Hindlimb muscle (tissue), 1 donor: ENCODE measurements at regions not wholly inside any gene's neighbourhood (a gene's known extent, or its start where the extent isn't known, plus 50 kb on each side); places are given as distances from the start of the nearest gene placed in this dataset.
A peak's percentile ranks its signal among the peaks of the same experiment; 100 is the strongest.

Source experiments
- DNase-seq: peaks from one replicate; pipeline ENCODE4 v3.0.0-alpha.2; 2013

DNA sequence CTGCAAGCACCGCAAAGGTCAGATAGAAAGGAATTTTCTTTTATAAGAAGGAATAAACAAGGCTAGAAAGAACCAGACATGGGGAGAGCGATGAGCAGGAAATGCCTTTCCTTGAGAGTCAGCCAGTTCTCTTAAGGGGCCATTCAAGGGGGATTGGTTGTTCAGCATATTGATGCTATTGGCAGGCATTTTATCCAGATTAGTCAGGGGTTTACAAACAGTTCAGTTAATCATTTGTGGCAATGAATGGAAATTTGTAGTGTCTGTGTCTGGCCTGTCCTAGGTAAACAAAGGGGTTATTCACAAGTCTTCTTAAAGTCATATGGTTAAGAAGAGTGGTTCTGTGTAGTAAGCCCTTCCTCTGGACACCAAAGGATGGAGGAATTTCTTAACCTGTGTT, 184.7 kb upstream of the FRMPD4 start:
- DNase-seq = peak; percentile 22

GRCh38 chrX:11954176-11954575, 184.1 kb upstream of the FRMPD4 start:
- DNase-seq = no peak

DNA sequence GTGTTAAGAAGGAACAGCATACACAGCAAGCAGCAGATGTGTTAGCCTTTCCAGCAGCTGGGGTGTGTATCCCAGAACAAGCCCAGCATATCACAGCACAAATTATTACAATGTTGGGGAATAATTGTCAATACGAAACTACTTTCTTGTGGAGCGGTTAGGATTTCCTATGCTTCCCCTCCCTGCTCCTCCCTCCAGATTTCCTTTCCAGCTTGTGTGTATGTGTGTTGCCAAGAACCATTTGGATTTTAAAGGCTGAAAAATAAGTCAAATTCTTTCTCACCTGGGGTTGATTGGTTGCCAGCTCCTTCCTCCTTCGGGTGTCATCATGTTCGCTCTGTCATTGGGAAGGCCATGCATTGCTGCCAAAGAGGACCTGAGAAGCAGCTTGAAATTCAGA, 178.2 kb upstream of the FRMPD4 start:
- no peak for DNase-seq

DNA sequence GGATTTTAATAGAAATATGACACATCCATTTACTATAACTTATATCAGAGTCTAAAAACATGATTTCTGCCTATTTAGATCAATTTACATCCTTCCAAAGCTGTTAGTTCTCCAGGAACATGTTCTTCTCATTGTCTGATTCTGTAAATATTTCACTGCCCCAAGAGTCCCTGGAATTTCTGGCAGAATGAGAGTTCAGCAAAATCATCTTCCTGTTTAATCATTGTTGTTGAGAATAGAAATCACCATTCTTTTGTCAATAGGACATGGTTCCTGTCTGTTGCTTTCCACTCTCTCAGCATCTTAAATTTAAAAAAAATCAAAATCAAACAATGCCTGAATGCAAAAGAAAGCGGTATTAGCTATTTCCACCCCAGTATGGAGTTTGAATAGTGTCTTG, 172.8 kb upstream of the FRMPD4 start:
- no peak for DNase-seq

GRCh38 chrX:11967986-11968869, 170.0 kb upstream of the FRMPD4 start:
- no peak for DNase-seq

DNA sequence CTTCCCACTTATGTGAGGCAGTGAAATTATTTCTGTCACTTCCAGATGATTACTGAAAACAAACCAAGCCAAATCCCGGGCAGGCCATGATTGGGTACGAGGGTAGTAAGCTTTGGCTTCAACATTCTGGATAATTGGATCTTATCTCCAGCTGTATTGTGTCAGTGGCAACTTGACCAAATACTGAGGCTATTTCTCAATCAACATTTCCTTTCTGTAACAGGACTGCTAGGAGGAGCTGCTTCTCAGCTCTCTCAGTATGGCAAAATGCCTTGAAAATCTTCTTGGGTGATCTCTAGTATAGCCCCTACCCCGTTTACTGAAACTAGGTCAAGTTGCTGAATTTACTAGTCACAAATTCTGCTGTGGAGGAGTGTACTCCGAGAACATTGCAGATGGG, 169.3 kb upstream of the FRMPD4 start:
- DNase-seq = no peak

GRCh38 chrX:11970578-11971359, 167.5 kb upstream of the FRMPD4 start:
- no peak for DNase-seq

GRCh38 chrX:11976663-11977062, 161.6 kb upstream of the FRMPD4 start:
- no peak for DNase-seq

GRCh38 chrX:11992271-11992670, 146.0 kb upstream of the FRMPD4 start:
- DNase-seq = no peak

GRCh38 chrX:11995146-11995545, 143.1 kb upstream of the FRMPD4 start:
- no peak for DNase-seq

DNA sequence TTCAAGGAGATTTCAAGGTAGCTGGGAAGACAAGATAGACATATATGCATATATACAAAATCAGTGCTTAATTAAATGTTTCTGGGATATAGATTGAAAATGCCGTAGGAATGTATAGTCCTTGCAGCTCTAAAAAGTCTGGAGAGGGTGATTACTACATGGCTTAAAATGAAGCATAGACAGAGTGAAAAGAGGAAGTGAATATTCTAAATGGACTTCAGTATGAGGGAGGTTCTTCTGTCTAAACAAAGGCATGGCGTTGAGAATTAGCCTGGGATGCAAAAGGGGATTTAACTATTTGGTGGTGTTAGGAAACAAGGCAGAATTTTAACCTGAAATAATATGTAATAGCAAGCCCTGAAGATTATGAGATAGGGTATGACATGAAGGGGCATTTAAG, 141.5 kb upstream of the FRMPD4 start:
- DNase-seq = no peak

DNA sequence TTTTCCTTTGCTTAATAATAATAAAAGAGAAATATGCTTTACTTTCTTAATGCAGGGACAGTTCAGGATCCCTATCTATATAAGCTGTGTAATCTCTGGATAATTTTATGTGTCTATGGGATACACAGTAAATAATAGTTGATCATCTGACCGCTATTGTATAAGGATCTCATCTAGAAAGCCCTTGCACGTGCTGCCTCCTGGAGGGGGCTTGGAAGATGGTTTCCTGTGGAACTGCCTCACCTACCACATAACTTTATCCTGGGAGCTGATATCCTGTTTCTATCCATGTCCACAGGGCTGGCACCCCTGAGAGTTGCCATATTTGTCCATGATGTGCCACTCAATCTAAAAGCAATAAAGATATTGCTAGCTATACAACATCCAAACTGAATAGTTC, 139.3 kb upstream of the FRMPD4 start:
- no peak for DNase-seq

DNA sequence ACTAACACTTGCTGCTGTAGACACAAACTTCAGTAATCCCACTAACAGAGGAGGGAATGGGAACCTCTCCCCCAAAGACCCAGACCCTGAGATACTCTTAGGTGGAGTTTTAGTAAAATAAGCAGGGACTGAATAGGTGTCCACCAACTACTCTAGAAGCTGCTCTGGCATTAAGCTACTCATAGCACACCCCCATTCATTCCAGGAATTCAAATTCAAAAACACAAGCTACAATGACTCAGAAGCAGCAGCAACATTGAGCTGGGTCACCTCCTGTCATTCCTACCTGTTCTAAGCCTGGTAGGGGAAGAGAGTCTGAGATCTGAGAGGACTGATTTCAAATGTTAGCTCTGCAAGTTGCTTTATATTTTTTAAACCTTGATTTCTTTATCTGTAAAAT, 135.4 kb upstream of the FRMPD4 start:
- DNase-seq = no peak

GRCh38 chrX:12007881-12008280, 130.4 kb upstream of the FRMPD4 start:
- no peak for DNase-seq

GRCh38 chrX:12010436-12010835, 127.8 kb upstream of the FRMPD4 start:
- no peak for DNase-seq

DNA sequence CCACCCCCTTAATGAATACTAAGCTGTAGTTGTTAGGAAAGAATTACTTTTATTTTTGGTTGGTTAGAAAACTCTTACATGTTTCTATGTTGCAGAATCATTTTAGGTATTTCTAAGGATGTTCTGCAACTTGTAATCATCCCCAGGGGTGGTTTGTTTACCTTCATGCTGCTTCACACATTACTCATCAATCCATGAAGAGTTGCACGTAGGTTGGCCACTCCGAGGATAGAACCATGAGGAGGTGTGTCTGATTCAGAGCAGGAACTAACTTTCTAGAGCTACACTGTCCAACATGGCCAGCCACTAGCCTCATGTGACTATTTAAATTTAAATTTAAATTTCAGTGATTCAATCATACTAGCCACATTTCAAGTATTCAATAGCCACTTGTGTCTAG, 127.2 kb upstream of the FRMPD4 start:
- DNase-seq = no peak

GRCh38 chrX:12013211-12013618, 125.1 kb upstream of the FRMPD4 start:
- no peak for DNase-seq

- DNase-seq = no peak
These were observed 116.6 kb upstream of the FRMPD4 start for GRCh38 chrX:12021698-12022097.

- DNase-seq = no peak
These were observed 111.8 kb upstream of the FRMPD4 start for GRCh38 chrX:12026481-12026880.

GRCh38 chrX:12032082-12032481, 106.2 kb upstream of the FRMPD4 start:
- DNase-seq = no peak

DNA sequence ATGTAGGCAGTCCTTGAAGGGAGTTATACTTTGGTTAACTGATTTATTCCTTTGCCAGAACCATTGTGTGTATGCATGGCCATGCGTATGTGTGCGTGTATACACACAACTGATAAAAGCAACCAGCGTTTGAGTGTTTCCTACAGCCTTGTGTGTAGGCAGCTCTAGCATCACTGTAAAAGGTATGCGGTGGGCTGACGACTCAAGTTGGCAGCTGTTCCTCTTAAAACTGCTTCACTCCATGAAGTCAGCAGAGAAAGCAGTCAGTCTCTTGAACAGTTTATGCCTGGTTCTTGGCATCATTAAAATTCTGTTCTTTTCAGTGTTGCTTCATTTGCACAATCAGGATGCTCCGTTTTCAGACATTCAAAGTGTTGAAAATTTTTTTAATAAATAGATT, 103.5 kb upstream of the FRMPD4 start:
- no peak for DNase-seq

GRCh38 chrX:12042615-12043014, 95.7 kb upstream of the FRMPD4 start:
- DNase-seq = no peak

GRCh38 chrX:12052109-12052508, 86.2 kb upstream of the FRMPD4 start:
- DNase-seq = no peak

DNA sequence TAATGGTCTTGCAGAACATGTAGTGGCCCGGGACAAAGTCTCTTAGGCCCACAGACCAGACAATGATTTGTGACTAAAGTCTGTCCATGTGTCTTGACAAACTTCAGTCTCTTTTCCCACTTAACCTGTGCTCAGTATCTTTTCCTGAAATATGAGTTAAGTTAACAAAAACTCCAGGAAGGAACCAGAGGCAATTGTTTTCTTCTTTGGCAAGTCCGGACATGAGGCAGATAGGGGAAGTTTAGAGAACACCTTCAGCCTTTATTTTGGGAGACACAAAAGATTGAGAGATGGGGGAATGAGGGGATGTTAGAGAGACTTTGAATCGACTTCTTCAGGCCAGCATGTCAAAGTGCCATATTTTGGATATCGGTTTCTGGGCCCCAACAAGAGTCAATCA, 80.2 kb upstream of the FRMPD4 start:
- DNase-seq = no peak
